Heart left ventricle (tissue), 16 donors: ENCODE measurements at regions not wholly inside any gene's neighbourhood (a gene's known extent, or its start where the extent isn't known, plus 50 kb on each side); places are given as distances from the start of the nearest gene placed in this dataset.

Experiments
- ATAC-seq, 4 donors: fragments of 200-7000 bp; cut with Tn5 transposase; one replicate each; pipeline ENCODE4 v1.9.1; 2020 to 2022; ENCODE audit warnings: moderate library complexity in 4 of 4, mild to moderate bottlenecking in 3 of 4, moderate number of reproducible peaks in 1 of 4
- DNase-seq, 5 donors: peaks; one replicate each; pipeline ENCODE4 v3.0.0-alpha.2; 2020
- H3K27ac ChIP-seq, 12 donors: fragments of 200-600 bp; sonication (generic) in 4 of 12; one replicate each; pipeline versions ENCODE4 v1.5.0 to v1.8.0; 2016 to 2022; ENCODE audit warnings: mild to moderate bottlenecking in 2 of 12
- H3K27me3 ChIP-seq, 9 donors: fragments of 200-600 bp; sonication (generic) in 2 of 9; one replicate each; pipeline versions ENCODE4 v1.5.1 to v1.8.0; 2016 to 2022; ENCODE audit warnings: mild to moderate bottlenecking in 3 of 9
- H3K36me3 ChIP-seq, 9 donors: fragments of 200-600 bp; sonication (generic) in 2 of 9; one replicate each; pipeline versions ENCODE4 v1.5.0 to v1.8.0; 2018 to 2022; ENCODE audit warnings: mild to moderate bottlenecking in 2 of 9
- H3K4me1 ChIP-seq, 12 donors: fragments of 200-600 bp; sonication (generic) in 4 of 12; one replicate each; pipeline versions ENCODE4 v1.5.0 to v1.8.0; 2016 to 2022; ENCODE audit warnings: mild to moderate bottlenecking in 3 of 12
- H3K4me3 ChIP-seq, 12 donors: fragments of 200-600 bp; sonication (generic) in 4 of 12; one replicate each; pipeline versions ENCODE4 v1.5.0 to v1.8.0; 2017 to 2022; ENCODE audit warnings: mild to moderate bottlenecking in 9 of 12, moderate library complexity in 4 of 12
- H3K9me3 ChIP-seq, 12 donors: fragments of 200-600 bp; sonication (generic) in 4 of 12; one replicate each; pipeline versions ENCODE4 v1.5.0 to v1.8.0; 2016 to 2022; ENCODE audit warnings: mild to moderate bottlenecking in 1 of 12
- POLR2A ChIP-seq, 2 donors: fragments of 450-650 bp; IDR thresholded peaks; one replicate each; pipeline ENCODE4 v1.6.1; 2017; ENCODE audit warnings: antibody characterized with exemption in 2 of 2, mild to moderate bottlenecking in 2 of 2, moderate library complexity in 2 of 2
- WGBS, 4 donors: extraction: QIAGEN DNeasy Blood & Tissue Kit in 2 of 4; methylation state at CpG; one replicate each; pipeline versions ENCODE4 v1.1.5 to v1.1.7; 2013 to 2018; 5-methylcytosine and 5-hydroxymethylcytosine counted together
- intact Hi-C, 10 donors: fragments of 100-400 bp; cut with DNase I; formaldehyde crosslinking; loops; one replicate each; pipeline versions ENCODE4 v1.11.1 to v1.14.2; 2022
- TF ChIP-seq, protein P1 (sequence below), 12 donors: fragments of 200-600 bp; sonication (generic) in 4 of 12; IDR thresholded peaks; one replicate each; pipeline versions ENCODE4 v1.5.0 to v1.8.0; 2018 to 2022; ENCODE audit warnings: antibody characterized with exemption in 12 of 12, mild to moderate bottlenecking in 5 of 12
- donor health status: ischemic (EF 13 %, LVEDD 7.1; RV severe dilation, severe dysfunction).
- donor health status: healthy with polysubstance abuse.
- donor health status: DM: no; HTN: yes; CAD: no.
- donor health status: DM: no; HTN: no; CAD: no.
- donor health status: ischemic (EF 25% LVEDD 6.9; RV normal size, moderate dysfunction).
- donor health status: ischemic (EF 25% LVEDD 5.7; RV mildly dilated, moderate dysfunction).
- donor health status: healthy.
- donor health status: DM: yes; HTN: yes; CAD: no.
- donor health status: ischemic (EF 35%, LVEDD 5.7; RV mildly dilated, moderate dysfunction).
- donor health status: nonischemic (EF 11% LVEDD 7.7; RV severe dilation, severe dysfunction).
- donor health status: DM: yes; HTN: yes; CAD: no.
- donor health status: PGD.
- donor health status: ischemic (EF 29% LVEDD 5.4; RV normal size, mild dysfunction).
- donor health status: nonischemic (EF 23%, LVEDD 6.1; RV moderate dilation, normal function).

GRCh38 chr11:109584001-109584972 is 162.3 kb downstream of the C11orf87 start:
- DNase-seq (no peak), ATAC-seq (no peak)
- no peaks in the 10 kb centered on the region for H3K27me3 ChIP-seq
- H3K4me1 ChIP-seq: no peaks in the 10 kb centered on the region
- TF ChIP-seq, protein P1, sequence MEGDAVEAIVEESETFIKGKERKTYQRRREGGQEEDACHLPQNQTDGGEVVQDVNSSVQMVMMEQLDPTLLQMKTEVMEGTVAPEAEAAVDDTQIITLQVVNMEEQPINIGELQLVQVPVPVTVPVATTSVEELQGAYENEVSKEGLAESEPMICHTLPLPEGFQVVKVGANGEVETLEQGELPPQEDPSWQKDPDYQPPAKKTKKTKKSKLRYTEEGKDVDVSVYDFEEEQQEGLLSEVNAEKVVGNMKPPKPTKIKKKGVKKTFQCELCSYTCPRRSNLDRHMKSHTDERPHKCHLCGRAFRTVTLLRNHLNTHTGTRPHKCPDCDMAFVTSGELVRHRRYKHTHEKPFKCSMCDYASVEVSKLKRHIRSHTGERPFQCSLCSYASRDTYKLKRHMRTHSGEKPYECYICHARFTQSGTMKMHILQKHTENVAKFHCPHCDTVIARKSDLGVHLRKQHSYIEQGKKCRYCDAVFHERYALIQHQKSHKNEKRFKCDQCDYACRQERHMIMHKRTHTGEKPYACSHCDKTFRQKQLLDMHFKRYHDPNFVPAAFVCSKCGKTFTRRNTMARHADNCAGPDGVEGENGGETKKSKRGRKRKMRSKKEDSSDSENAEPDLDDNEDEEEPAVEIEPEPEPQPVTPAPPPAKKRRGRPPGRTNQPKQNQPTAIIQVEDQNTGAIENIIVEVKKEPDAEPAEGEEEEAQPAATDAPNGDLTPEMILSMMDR (IDR thresholded peaks at IDR 0.05): no peak
- no peak for TF ChIP-seq POLR2A (IDR thresholded peaks at IDR 0.05)
- intact Hi-C loops: no loop called here
- 66 to 96% (median 84%) methylated on average over 1 of the region's 1 CpG for WGBS, 4 donors
- H3K36me3 ChIP-seq: no peaks in the 10 kb centered on the region
- no peaks in the 10 kb centered on the region for H3K9me3 ChIP-seq
- H3K4me3 ChIP-seq: no peak overlapping the region
- no peak overlapping the region for H3K27ac ChIP-seq

DNA sequence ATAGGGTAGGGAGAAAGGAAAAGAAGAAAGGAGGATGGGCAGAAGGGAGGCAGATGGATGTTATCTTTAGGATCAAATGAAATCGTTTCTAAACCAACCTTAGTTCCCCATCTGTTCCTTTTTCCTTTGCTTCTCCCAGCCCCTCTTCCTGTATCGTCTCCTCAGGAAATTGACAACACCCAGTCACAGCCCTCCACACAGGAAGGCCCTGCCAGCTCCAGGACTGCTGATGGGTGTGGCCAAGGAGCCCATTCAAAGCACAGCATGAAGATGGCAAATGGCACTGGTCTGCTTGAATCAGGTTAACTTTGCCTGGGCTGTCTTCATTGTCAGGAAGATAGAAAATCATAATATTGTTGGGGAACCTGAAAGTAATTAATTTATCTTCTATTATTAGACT is 164.8 kb downstream of the C11orf87 start:
- 42 to 57% (median 48%) methylated on average over 2 of the region's 2 CpGs for WGBS, 4 donors
- ATAC-seq: no peak
- intact Hi-C loops: no loop called here

GRCh38 chr11:109590782-109591181 is 168.8 kb downstream of the C11orf87 start:
- Histone ChIP-seq H3K27me3 (no peaks in the 10 kb centered on the region), H3K36me3 (no peaks in the 10 kb centered on the region), H3K9me3 (no peaks in the 10 kb centered on the region), H3K4me3 (no peak overlapping the region), H3K27ac (no peak overlapping the region), H3K4me1 (no peaks in the 10 kb centered on the region)
- TF ChIP-seq, protein P1 (IDR thresholded peaks at IDR 0.05): no peak
- no peak for TF ChIP-seq POLR2A (IDR thresholded peaks at IDR 0.05)
- intact Hi-C loops: no loop called here
- no peak for DNase-seq
- ATAC-seq: no peak

More for the DNA sequence above, 164.8 kb downstream of the C11orf87 start:
- TF ChIP-seq, protein P1 (IDR thresholded peaks at IDR 0.05): no peak
- TF ChIP-seq POLR2A (IDR thresholded peaks at IDR 0.05): no peak
- Histone ChIP-seq H3K36me3 (no peaks in the 10 kb centered on the region), H3K27me3 (no peaks in the 10 kb centered on the region), H3K9me3 (no peaks in the 10 kb centered on the region), H3K27ac (no peak overlapping the region), H3K4me3 (no peak overlapping the region), H3K4me1 (no peaks in the 10 kb centered on the region)
- no peak for DNase-seq

DNA sequence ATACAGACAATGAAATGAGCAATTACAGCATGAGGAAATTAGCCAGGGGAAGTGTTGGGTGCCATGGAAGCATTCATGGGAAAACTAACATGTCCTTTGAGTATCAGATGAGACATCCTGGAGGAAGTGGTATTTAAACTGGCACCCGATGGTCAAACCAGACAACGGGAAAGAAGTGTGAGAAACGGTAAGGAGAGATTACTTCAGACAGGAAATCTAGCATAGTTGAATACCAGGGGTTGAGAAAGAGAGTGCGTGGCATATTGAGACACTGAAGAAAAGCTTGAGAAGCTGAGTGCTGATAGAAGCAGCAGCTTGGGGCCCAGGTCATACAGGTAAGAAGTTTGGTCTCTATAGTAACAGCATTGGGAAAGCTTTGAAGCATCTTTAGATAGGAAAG is 175.3 kb downstream of the C11orf87 start:
- Histone ChIP-seq H3K27me3 (no peaks in the 10 kb centered on the region), H3K4me1 (no peaks in the 10 kb centered on the region), H3K9me3 (no peaks in the 10 kb centered on the region), H3K4me3 (no peak overlapping the region), H3K36me3 (no peaks in the 10 kb centered on the region), H3K27ac (no peak overlapping the region)
- DNase-seq: no peak
- no peak for ATAC-seq
- intact Hi-C loops: no loop called here
- WGBS, 4 donors: 71 to 82% (median 74%) methylated on average over 4 of the region's 4 CpGs
- TF ChIP-seq, protein P1 (IDR thresholded peaks at IDR 0.05): no peak
- no peak for TF ChIP-seq POLR2A (IDR thresholded peaks at IDR 0.05)
